GM12891 (cell line): ENCODE measurements at regions not wholly inside any gene's neighbourhood (a gene's known extent, or its start where the extent isn't known, plus 50 kb on each side); places are given as distances from the start of the nearest gene placed in this dataset.

ENCODE experiments used
- PAX5 ChIP-seq: IDR thresholded peaks from 2 replicates; pipeline ENCODE4 v1.6.1; 2011; ENCODE audit warnings: low read length, moderate library complexity, mild to moderate bottlenecking; ENCODE audit not compliant: insufficient read depth, severe bottlenecking
- POLR2A ChIP-seq: IDR thresholded peaks from 2 replicates; pipeline ENCODE4 v1.6.1; 2011; ENCODE audit warnings: low read depth, low read length, control low read depth
- POLR2AphosphoS5 ChIP-seq: IDR thresholded peaks from 2 replicates; pipeline ENCODE4 v1.6.1; 2011; ENCODE audit warnings: low read depth, low read length, control low read depth

GRCh38 chr3:77935418-77935817, 895.5 kb downstream of the ROBO2 start:
- TF ChIP-seq POLR2AphosphoS5 (no peak), PAX5 (no peak), POLR2A (no peak)
